GM12865 (cell line): ENCODE measurements at regions not wholly inside any gene's neighbourhood (a gene's known extent, or its start where the extent isn't known, plus 50 kb on each side); places are given as distances from the start of the nearest gene placed in this dataset.

Source experiments
- DNase-seq: peaks from one replicate; pipeline ENCODE4 v3.0.0; 2010; ENCODE audit warnings: low read depth
- H3K4me3 ChIP-seq: 2 replicates; pipeline ENCODE4 v1.5.1; 2011; ENCODE audit warnings: mild to moderate bottlenecking, low read depth, low read length, control low read depth
- TF ChIP-seq, protein P1 (sequence below): IDR thresholded peaks from 2 replicates; pipeline ENCODE4 v1.5.1; 2011; ENCODE audit warnings: low read length, control low read depth, low read depth, inconsistent platforms; ENCODE audit not compliant: insufficient read depth; ENCODE audit errors: missing control alignments

DNA sequence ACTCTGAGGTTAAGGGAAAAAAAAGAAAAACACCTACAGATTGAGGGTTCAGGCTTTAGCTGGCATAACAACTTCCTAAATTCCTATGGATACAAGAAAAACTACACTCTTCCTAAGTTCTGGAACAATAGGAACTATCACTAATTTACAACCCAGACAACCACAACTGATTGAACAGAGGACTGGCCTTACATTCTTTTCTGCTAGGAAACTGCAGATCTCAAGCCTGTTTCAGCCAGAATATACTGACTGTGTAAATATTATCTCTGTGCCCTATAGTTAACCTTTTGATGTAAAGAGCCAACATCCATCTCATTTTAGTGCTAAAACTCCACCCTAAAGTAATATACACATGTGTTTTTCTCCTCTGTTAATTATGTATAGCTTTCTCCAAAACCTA, 1186.5 kb upstream of the TMPRSS15 start:
- DNase-seq: no peak
- H3K4me3 ChIP-seq: no peak overlapping the region
- TF ChIP-seq, protein P1, sequence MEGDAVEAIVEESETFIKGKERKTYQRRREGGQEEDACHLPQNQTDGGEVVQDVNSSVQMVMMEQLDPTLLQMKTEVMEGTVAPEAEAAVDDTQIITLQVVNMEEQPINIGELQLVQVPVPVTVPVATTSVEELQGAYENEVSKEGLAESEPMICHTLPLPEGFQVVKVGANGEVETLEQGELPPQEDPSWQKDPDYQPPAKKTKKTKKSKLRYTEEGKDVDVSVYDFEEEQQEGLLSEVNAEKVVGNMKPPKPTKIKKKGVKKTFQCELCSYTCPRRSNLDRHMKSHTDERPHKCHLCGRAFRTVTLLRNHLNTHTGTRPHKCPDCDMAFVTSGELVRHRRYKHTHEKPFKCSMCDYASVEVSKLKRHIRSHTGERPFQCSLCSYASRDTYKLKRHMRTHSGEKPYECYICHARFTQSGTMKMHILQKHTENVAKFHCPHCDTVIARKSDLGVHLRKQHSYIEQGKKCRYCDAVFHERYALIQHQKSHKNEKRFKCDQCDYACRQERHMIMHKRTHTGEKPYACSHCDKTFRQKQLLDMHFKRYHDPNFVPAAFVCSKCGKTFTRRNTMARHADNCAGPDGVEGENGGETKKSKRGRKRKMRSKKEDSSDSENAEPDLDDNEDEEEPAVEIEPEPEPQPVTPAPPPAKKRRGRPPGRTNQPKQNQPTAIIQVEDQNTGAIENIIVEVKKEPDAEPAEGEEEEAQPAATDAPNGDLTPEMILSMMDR: no peak

DNA sequence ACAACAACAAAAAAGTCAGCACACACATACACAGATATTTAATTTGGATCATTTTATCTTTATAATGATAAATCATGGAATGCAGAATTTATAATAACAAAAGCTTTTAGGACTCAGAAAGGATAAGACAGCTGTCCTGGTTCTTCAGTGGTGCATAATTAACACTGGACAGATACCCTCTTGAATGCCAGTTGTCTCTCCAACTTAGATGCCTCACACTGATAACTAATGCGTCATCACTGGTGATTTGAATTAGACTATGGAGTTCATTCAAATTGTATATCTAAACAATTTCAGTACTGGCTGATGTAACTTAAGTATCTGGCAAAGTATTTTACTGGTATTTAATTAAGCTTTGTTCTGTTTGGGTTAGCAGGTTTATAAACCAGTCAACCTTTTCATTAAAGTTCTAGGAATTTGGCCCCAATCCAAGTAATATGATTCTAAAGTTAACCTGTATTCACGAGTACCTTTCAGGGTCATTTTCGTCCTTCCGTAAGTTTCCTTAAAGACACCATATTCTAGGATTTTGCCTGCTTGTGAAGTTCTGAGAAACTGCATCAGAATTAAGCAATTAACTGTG, 1199.5 kb upstream of the TMPRSS15 start:
- H3K4me3 ChIP-seq: no peak overlapping the region
- TF ChIP-seq, protein P1: no peak
- DNase-seq: no peak

DNA sequence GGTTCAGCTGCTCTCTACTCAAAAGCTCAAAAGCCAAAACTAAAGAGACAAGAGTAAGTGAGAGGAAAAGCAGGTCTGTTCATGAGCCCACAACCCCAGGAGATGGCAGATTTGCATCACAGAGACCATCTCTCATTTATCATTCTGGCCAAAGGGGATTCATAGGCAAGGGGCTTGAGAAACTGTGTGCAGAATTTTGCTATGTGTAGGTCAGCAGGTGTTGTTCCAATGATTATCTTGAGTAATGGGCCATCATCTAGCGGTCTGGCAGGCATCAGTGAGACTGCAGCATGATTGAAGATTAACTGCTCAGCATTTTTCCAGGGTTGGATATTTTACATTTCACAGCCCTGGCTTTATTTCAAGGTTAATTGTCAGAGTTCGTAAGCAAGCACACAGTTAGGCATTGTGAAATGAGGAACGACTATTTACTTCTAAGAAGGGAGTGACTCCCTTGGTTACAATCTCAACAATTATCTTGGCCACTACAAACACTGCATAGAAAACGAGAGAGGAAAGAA, 1204.6 kb upstream of the TMPRSS15 start:
- DNase-seq: no peak
- TF ChIP-seq, protein P1: no peak
- H3K4me3 ChIP-seq: no peak overlapping the region

DNA sequence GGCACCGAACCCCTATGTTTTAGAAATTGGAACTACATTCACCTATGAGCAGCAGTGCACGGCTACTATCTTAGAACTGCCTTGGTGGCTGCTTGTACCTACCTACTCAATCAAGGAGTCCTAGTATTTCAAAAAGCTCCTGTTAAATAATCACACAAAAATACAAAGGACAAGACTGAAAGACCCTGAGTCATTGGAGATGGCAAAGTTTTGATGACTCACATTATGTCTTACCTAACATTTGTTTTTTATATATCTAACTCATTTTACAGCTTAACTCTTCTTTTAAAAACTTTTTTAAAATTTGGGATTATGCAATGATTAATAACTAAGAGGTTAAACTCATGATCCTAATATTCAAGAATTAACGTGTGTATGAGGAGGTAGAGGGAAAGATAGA, 1206.0 kb upstream of the TMPRSS15 start:
- TF ChIP-seq, protein P1: no peak
- H3K4me3 ChIP-seq: no peak overlapping the region
- no peak for DNase-seq

DNA sequence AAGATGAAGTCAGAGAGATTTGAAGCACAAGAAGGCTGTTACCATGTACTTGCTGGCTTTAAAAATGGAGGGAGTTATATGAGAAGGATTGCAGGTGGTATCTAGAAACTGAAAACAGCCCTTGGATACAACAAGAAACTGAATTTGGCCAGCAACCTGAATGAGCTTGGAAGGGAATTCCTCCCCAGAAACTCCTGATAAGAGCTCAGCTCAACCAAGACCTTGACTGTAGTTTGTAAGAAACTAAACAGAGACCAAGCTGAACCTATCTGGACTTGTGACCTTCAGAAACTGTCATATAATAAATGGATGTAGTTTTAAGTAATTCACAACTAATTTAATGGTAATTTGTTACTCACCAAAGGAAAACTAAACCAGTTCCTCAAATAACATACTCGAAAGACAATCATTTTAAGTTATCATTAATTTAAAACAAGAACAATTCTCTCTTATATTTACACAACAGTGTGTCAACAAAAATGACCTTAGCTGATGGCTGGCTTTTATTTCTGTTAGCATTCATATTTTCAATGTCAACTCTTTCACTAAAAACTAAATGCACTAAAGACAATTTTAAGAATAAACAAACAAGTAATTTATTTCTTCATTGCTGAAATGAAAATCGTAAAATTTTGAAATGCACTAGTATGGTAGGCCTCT, 1218.4 kb upstream of the TMPRSS15 start:
- TF ChIP-seq, protein P1: no peak
- DNase-seq: no peak
- no peak overlapping the region for H3K4me3 ChIP-seq

DNA sequence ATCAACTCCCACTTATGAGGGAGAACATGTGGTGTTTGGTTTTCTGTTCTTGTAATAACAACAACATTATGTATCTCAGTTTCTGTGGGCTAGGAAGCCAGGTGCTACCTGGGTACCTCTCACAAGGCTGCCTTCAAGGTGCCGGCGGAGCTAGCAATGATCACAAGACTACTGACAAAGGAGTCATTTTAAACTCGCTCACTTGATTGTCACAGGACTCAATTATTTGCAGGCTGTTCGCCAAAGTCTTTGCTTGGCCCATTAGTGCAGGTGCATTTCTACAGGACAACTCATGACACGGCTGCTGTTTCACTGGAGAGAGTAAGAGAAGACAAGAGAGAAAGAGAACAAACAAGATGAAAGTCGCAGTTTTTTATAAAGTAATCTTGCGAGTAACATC, 1237.4 kb upstream of the TMPRSS15 start:
- H3K4me3 ChIP-seq: no peak overlapping the region
- DNase-seq: no peak
- TF ChIP-seq, protein P1: no peak
